GM06990 (cell line): ENCODE measurements at regions not wholly inside any gene's neighbourhood (a gene's known extent, or its start where the extent isn't known, plus 50 kb on each side); places are given as distances from the start of the nearest gene placed in this dataset.
A peak's percentile ranks its signal among the peaks of the same experiment; 100 is the strongest.

Experiments
- DNase-seq: peaks from one replicate; pipeline ENCODE4 v3.0.0-alpha.2; 2011; ENCODE audit not compliant: insufficient read length; ENCODE audit errors: extremely low read depth
- H3K27me3 ChIP-seq: replicated peaks from 2 replicates; pipeline ENCODE4 v1.6.0; 2011; ENCODE audit warnings: low read length; ENCODE audit not compliant: control insufficient read depth, insufficient read depth
- H3K36me3 ChIP-seq: 2 replicates; pipeline ENCODE4 v1.5.1; 2011; ENCODE audit warnings: low read length; ENCODE audit not compliant: control insufficient read depth, insufficient read depth
- H3K4me3 ChIP-seq: replicated peaks from 2 replicates; pipeline ENCODE4 v1.5.1; 2011; ENCODE audit warnings: low read depth, mild to moderate bottlenecking, control low read depth, low read length
- TF ChIP-seq, protein P1 (sequence below): IDR thresholded peaks from 2 replicates; pipeline ENCODE4 v1.5.1; 2011; ENCODE audit warnings: low read length, control low read depth, mild to moderate bottlenecking, inconsistent platforms; ENCODE audit not compliant: insufficient read depth, poor library complexity, severe bottlenecking

DNA sequence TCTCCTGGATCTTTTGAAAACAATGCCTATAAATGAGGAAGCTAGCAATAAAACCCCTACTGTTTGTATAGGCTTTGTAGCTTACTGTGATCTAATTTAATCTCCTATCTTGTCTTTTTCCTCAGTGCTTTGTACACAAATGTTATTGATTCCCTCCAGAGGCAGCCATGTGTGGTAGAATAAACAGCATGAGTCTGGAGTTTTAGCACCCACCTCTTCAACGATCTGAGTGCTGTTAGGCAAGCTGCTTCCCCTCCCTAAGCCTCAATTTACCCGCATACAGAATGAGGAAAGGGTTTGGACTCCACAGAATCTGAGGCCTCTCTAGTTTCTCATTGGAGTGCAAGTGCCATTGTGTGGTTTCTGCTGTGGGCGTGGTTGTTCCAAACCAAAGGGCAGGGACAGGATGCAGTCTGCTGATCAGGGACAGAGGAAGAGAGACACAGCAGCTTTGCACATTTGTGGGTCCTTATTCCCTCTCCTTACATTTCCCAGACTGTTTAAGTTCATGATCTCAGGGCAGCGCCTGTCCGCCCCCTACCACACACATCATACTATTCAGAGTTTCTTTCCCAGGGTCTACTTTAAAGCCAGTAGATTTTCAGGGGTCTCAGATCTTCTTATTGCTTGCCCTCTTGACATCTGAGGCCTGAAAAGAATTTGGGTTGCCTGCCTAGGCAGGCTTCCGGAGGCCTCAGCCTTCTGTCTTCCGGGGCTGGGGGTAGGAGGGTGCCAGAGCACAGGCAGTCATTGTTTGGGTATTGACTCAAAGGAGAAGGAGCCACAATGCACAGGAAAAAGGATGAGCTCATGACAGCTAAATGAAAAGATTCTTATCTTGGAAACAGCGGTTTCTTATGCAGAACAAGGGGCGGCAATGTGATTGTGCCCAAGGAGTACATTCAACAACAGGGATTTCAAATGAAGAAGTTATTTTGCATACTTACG is 114.9 kb upstream of the TEX13D start:
- no peaks in the 10 kb centered on the region for H3K27me3 ChIP-seq
- peak; percentile 39 for DNase-seq
- no peak overlapping the region for H3K4me3 ChIP-seq
- TF ChIP-seq, protein P1, sequence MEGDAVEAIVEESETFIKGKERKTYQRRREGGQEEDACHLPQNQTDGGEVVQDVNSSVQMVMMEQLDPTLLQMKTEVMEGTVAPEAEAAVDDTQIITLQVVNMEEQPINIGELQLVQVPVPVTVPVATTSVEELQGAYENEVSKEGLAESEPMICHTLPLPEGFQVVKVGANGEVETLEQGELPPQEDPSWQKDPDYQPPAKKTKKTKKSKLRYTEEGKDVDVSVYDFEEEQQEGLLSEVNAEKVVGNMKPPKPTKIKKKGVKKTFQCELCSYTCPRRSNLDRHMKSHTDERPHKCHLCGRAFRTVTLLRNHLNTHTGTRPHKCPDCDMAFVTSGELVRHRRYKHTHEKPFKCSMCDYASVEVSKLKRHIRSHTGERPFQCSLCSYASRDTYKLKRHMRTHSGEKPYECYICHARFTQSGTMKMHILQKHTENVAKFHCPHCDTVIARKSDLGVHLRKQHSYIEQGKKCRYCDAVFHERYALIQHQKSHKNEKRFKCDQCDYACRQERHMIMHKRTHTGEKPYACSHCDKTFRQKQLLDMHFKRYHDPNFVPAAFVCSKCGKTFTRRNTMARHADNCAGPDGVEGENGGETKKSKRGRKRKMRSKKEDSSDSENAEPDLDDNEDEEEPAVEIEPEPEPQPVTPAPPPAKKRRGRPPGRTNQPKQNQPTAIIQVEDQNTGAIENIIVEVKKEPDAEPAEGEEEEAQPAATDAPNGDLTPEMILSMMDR, result no peak
- no peaks in the 10 kb centered on the region for H3K36me3 ChIP-seq

DNA sequence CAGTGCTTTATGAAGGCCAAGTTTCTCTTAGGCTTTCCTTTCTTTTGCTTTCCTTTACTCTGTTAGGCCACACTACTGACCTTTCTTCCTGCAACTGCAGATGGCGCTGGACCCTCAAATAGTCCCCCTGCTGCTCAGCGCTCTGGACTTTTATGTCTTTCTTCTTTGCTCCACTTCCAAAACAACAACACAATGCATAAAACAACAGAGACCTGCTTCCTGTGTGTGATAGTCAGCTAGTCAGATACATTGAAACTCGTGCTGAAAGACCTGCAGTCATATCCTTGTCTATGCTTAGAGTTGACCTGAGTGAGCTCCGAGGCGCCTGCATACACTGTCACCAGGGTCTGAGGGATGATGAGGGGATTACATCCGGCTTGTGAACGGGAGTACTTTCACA is 108.9 kb upstream of the TEX13D start:
- no peaks in the 10 kb centered on the region for H3K27me3 ChIP-seq
- no peaks in the 10 kb centered on the region for H3K36me3 ChIP-seq
- H3K4me3 ChIP-seq, result no peak overlapping the region
- DNase-seq, result no peak
- TF ChIP-seq, protein P1, result no peak

DNA sequence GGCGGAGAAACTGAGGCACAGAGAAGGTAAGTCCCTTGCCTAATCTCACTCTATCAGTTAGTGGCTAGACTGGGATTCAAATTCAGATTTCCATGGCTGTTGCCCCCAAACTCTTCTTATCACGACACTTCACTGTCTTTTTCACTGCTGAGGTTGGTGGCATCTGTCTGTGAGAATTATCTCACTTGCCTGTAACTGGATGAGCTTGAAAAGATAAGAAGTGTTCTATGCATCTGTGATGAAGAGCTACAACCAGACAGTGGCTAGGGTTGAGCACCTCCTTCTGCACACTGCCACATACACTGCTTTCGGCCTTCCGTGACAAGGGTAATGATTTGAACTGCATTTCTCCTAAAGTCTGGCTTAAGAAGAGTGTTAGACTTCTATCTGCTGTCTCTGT is 107.9 kb upstream of the TEX13D start:
- DNase-seq, result no peak
- TF ChIP-seq, protein P1, result no peak
- H3K4me3 ChIP-seq, result no peak overlapping the region
- no peaks in the 10 kb centered on the region for H3K27me3 ChIP-seq
- no peaks in the 10 kb centered on the region for H3K36me3 ChIP-seq

DNA sequence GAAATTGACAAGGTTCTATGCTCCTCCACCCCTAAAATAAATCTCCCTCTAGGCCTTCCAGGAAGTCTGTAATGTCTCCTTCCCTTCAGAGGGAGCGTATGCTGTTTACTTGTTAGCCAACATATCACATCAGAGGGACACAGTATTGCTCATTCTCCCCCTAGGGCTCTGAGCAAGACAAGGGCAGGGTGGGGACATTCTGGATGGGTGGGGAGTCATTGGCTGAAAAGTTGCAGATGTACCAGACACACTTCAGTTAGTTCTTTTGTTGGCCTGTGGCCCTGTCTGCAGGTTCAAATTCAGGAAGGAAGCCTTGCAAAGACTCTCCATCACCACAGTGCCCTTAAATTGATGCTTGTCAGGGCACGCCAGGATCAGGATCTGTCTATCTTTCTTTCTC is 106.3 kb upstream of the TEX13D start:
- DNase-seq, result no peak
- Histone ChIP-seq H3K4me3 (no peak overlapping the region), H3K36me3 (no peaks in the 10 kb centered on the region), H3K27me3 (no peaks in the 10 kb centered on the region)
- TF ChIP-seq, protein P1, result no peak

DNA sequence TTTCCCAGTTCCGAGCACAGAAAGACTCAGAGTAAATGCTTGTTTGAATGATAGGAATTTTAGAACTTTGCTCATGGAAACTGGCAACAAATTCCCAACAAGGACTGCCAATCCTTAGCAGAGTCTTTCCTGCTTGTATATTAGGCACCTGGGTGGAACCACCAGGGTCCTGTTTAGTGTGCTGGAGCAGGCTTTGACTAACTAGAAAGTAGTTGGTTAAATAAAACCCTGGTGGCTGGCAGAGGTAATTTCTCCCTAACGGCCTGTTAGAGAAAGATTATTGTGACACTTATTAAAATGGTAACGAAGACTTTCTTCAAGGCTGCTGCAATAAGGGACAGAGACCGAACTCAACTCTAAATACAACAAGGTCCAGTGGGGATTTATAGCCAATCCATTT is 103.6 kb upstream of the TEX13D start:
- H3K27me3 ChIP-seq, result no peaks in the 10 kb centered on the region
- no peak overlapping the region for H3K4me3 ChIP-seq
- no peak for DNase-seq
- H3K36me3 ChIP-seq, result no peaks in the 10 kb centered on the region
- TF ChIP-seq, protein P1, result peak; percentile 1
